ENCODE measurements at regions not wholly inside any gene's neighbourhood (a gene's known extent, or its start where the extent isn't known, plus 50 kb on each side); places are given as distances from the start of the nearest gene placed in this dataset.
A peak's percentile ranks its signal among the peaks of the same experiment; 100 is the strongest.
"Not testable (repeated sequence)": the region's sequence is repeated elsewhere in the genome, so short reads cannot be mapped to it uniquely, and the experiment has no call there.

GRCh38 chr5:25544652-25545249, 900.0 kb upstream of the CDH10 start:
- Histone ChIP-seq H3F3A (ENCODE audit: control insufficient read depth, insufficient read depth) (no peaks in the 10 kb centered on the region), H3K27ac (ENCODE audit: low read depth, low read length) (no peak overlapping the region), H3K9me3 (ENCODE audit: control insufficient read depth, insufficient read depth, low read length) (no peaks in the 10 kb centered on the region), H3K27me3 (ENCODE audit: control insufficient read depth, low read length) (no peaks in the 10 kb centered on the region), H4K20me1 (ENCODE audit: control insufficient read depth, insufficient read depth, low read depth, low read length) (no peaks in the 10 kb centered on the region), H3K9me2 (replicated peaks; ENCODE audit: control insufficient read depth, low read length) (no peaks in the 10 kb centered on the region), H3K36me3 (ENCODE audit: control insufficient read depth, low read length) (no peaks in the 10 kb centered on the region), H3K4me1 (ENCODE audit: control insufficient read depth, low read length) (no peaks in the 10 kb centered on the region), H3K79me2 (ENCODE audit: control insufficient read depth, low read length) (no peaks in the 10 kb centered on the region), H3K4me2 (ENCODE audit: low read length) (no peak overlapping the region), H3K4me3 (ENCODE audit: low read length) (no peak overlapping the region)
- TF ChIP-seq EZH2phosphoT487 (IDR thresholded peaks at IDR 0.05; ENCODE audit: borderline replicate concordance, low read length) = no peak
- peak; percentile 77 for TF ChIP-seq CTCF (IDR thresholded peaks at IDR 0.05; ENCODE audit: low read depth, low read length, poor library complexity, severe bottlenecking)

DNA sequence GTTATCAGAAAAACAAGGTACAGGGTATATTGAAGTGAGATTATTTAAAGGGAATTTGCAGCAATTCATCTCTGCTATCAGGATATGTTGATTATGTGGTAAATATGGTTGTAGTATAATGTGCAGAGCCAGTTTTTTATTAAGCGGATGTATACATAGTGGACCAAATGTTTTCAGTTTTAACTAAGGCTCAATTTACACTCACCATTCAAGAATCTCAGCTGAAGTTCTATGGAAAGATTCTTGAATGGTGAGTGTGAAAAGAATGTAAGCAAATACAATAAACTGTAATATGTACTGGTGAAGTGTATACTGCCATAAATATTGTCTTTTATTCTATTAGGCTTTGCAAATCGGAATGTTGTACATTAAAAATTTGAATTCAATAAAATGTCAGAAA, 895.9 kb upstream of the CDH10 start:
- H3K9me3 ChIP-seq (ENCODE audit: control insufficient read depth, insufficient read depth, low read length) = no peaks in the 10 kb centered on the region
- no peaks in the 10 kb centered on the region for H3K79me2 ChIP-seq (ENCODE audit: control insufficient read depth, low read length)
- no peaks in the 10 kb centered on the region for H3F3A ChIP-seq (ENCODE audit: control insufficient read depth, insufficient read depth)
- H3K27me3 ChIP-seq (ENCODE audit: control insufficient read depth, low read length) = no peaks in the 10 kb centered on the region
- no peak overlapping the region for H3K4me2 ChIP-seq (ENCODE audit: low read length)
- H3K4me1 ChIP-seq (ENCODE audit: control insufficient read depth, low read length) = no peaks in the 10 kb centered on the region
- TF ChIP-seq EZH2phosphoT487 (IDR thresholded peaks at IDR 0.05; ENCODE audit: borderline replicate concordance, low read length) (no peak), CTCF (IDR thresholded peaks at IDR 0.05; ENCODE audit: low read depth, low read length, poor library complexity, severe bottlenecking) (no peak)
- no peak overlapping the region for H3K4me3 ChIP-seq (ENCODE audit: low read length)
- H3K27ac ChIP-seq (ENCODE audit: low read depth, low read length) = no peak overlapping the region
- H3K36me3 ChIP-seq (ENCODE audit: control insufficient read depth, low read length) = no peaks in the 10 kb centered on the region
- no peaks in the 10 kb centered on the region for H4K20me1 ChIP-seq (ENCODE audit: control insufficient read depth, insufficient read depth, low read depth, low read length)
- H3K9me2 ChIP-seq (replicated peaks; ENCODE audit: control insufficient read depth, low read length) = no peaks in the 10 kb centered on the region

GRCh38 chr5:25539536-25539935, 894.8 kb upstream of the CDH10 start:
- Histone ChIP-seq H4K20me1 (ENCODE audit: control insufficient read depth, insufficient read depth, low read depth, low read length) (no peaks in the 10 kb centered on the region), H3K27me3 (ENCODE audit: control insufficient read depth, low read length) (no peaks in the 10 kb centered on the region), H3K9me2 (replicated peaks; ENCODE audit: control insufficient read depth, low read length) (no peaks in the 10 kb centered on the region), H3K4me2 (ENCODE audit: low read length) (no peak overlapping the region), H3K27ac (ENCODE audit: low read depth, low read length) (no peak overlapping the region), H3K4me3 (ENCODE audit: low read length) (no peak overlapping the region), H3K36me3 (ENCODE audit: control insufficient read depth, low read length) (no peaks in the 10 kb centered on the region), H3F3A (ENCODE audit: control insufficient read depth, insufficient read depth) (no peaks in the 10 kb centered on the region), H3K4me1 (ENCODE audit: control insufficient read depth, low read length) (no peaks in the 10 kb centered on the region), H3K79me2 (ENCODE audit: control insufficient read depth, low read length) (no peaks in the 10 kb centered on the region), H3K9me3 (ENCODE audit: control insufficient read depth, insufficient read depth, low read length) (no peaks in the 10 kb centered on the region)
- TF ChIP-seq EZH2phosphoT487 (IDR thresholded peaks at IDR 0.05; ENCODE audit: borderline replicate concordance, low read length) (no peak), CTCF (IDR thresholded peaks at IDR 0.05; ENCODE audit: low read depth, low read length, poor library complexity, severe bottlenecking) (no peak)

GRCh38 chr5:25536461-25536860, 891.7 kb upstream of the CDH10 start:
- H3K4me3 ChIP-seq (ENCODE audit: low read length); H3K4me2 ChIP-seq (ENCODE audit: low read length); H3K9me2 ChIP-seq (replicated peaks; ENCODE audit: control insufficient read depth, low read length); H3K9me3 ChIP-seq (ENCODE audit: control insufficient read depth, insufficient read depth, low read length); H3K36me3 ChIP-seq (ENCODE audit: control insufficient read depth, low read length); H3K4me1 ChIP-seq (ENCODE audit: control insufficient read depth, low read length); H3K27ac ChIP-seq (ENCODE audit: low read depth, low read length); H3K27me3 ChIP-seq (ENCODE audit: control insufficient read depth, low read length); H3K79me2 ChIP-seq (ENCODE audit: control insufficient read depth, low read length); H3F3A ChIP-seq (ENCODE audit: control insufficient read depth, insufficient read depth); H4K20me1 ChIP-seq (ENCODE audit: control insufficient read depth, insufficient read depth, low read depth, low read length): not testable (repeated sequence)

All from DOHH2 (cell line).